Neural cell (in vitro differentiated cells): ENCODE measurements at regions not wholly inside any gene's neighbourhood (a gene's known extent, or its start where the extent isn't known, plus 50 kb on each side); places are given as distances from the start of the nearest gene placed in this dataset.

Experiments
- H2AFZ ChIP-seq: fragments of 200-600, 300-800 bp; sonication (generic), shearing (Covaris generic); 2 replicates; pipeline ENCODE4 v1.6.0; 2014; ENCODE audit warnings: low read depth, mild to moderate bottlenecking, antibody characterized with exemption, low read length, moderate library complexity
- H3F3A ChIP-seq: fragments of 200-600 bp; shearing (Covaris generic); 2 replicates; pipeline ENCODE4 v1.6.1; 2016; ENCODE audit warnings: mild to moderate bottlenecking, moderate library complexity, mixed read lengths, antibody characterized with exemption, low read length; ENCODE audit not compliant: insufficient read depth, poor library complexity, severe bottlenecking
- H3K27ac ChIP-seq: fragments of 200-600, 300-800 bp; sonication (generic), shearing (Covaris generic); 2 replicates; pipeline ENCODE4 v1.5.1; 2014; ENCODE audit warnings: mild to moderate bottlenecking, low read length, moderate library complexity
- H3K27me3 ChIP-seq: fragments of 300-800, 200-600 bp; sonication (generic), shearing (Covaris generic); 2 replicates; pipeline ENCODE4 v1.6.0; 2014; ENCODE audit warnings: mild to moderate bottlenecking, low read depth, low read length, moderate library complexity; ENCODE audit not compliant: insufficient read depth
- H3K36me3 ChIP-seq: fragments of 300-800, 200-600 bp; sonication (generic), shearing (Covaris generic); 2 replicates; pipeline ENCODE4 v1.5.1; 2014; ENCODE audit warnings: mild to moderate bottlenecking, antibody characterized with exemption, low read length, moderate library complexity; ENCODE audit not compliant: insufficient read depth
- H3K4me2 ChIP-seq: fragments of 300-800, 200-600 bp; sonication (generic), shearing (Covaris generic); 2 replicates; pipeline ENCODE4 v1.6.0; 2014; ENCODE audit warnings: mild to moderate bottlenecking, low read length
- H3K4me3 ChIP-seq: fragments of 300-800, 200-600 bp; sonication (generic), shearing (Covaris generic); 2 replicates; pipeline ENCODE4 v1.5.1; 2014; ENCODE audit warnings: mild to moderate bottlenecking, low read length, moderate library complexity
- H3K79me2 ChIP-seq: fragments of 200-600 bp; shearing (Covaris generic); replicated peaks from 2 replicates; pipeline ENCODE4 v1.6.0; 2014; ENCODE audit warnings: mild to moderate bottlenecking, low read length, moderate library complexity; ENCODE audit not compliant: insufficient read depth
- H3K9ac ChIP-seq: fragments of 300-800, 200-600 bp; sonication (generic), shearing (Covaris generic); 2 replicates; pipeline ENCODE4 v1.6.1; 2016; ENCODE audit warnings: mild to moderate bottlenecking, low read length, mixed read lengths
- H3K9me2 ChIP-seq: fragments of 200-600 bp; shearing (Covaris generic); 2 replicates; pipeline ENCODE4 v1.6.1; 2016; ENCODE audit warnings: mild to moderate bottlenecking, low read length, mixed read lengths; ENCODE audit not compliant: insufficient read depth
- H3K9me3 ChIP-seq: fragments of 200-600, 300-800 bp; sonication (generic), shearing (Covaris generic); 2 replicates; pipeline ENCODE4 v1.6.1; 2016; ENCODE audit warnings: mild to moderate bottlenecking, mixed run types, low read length, moderate library complexity, mixed read lengths
- H4K20me1 ChIP-seq: fragments of 200-600 bp; shearing (Covaris generic); 2 replicates; pipeline ENCODE4 v1.6.1; 2016; ENCODE audit warnings: mild to moderate bottlenecking, mixed run types; ENCODE audit not compliant: insufficient read depth
- CTCF ChIP-seq: fragments of 450-650 bp; IDR thresholded peaks from 2 replicates; pipeline ENCODE4 v1.5.1; 2014; ENCODE audit warnings: antibody characterized with exemption, mild to moderate bottlenecking, moderate library complexity; ENCODE audit not compliant: poor library complexity, severe bottlenecking
- EP300 ChIP-seq: fragments of 450-650 bp; conservative IDR thresholded peaks from 2 replicates; pipeline ENCODE4 v1.6.1; 2014; ENCODE audit warnings: antibody characterized with exemption, mild to moderate bottlenecking, moderate library complexity; ENCODE audit not compliant: poor library complexity, severe bottlenecking
- EZH2 ChIP-seq: fragments of 200-600, 300-800 bp; shearing (Covaris generic), sonication (generic); IDR thresholded peaks from 2 replicates; pipeline ENCODE4 v1.6.1; 2014; ENCODE audit warnings: antibody characterized with exemption, low read length, borderline replicate concordance, mild to moderate bottlenecking; ENCODE audit not compliant: insufficient read depth, poor library complexity, severe bottlenecking
- POLR2AphosphoS5 ChIP-seq: IDR thresholded peaks from 2 replicates; pipeline ENCODE4 v1.6.1; 2012
- RAD21 ChIP-seq: fragments of 450-650 bp; conservative IDR thresholded peaks from 2 replicates; pipeline ENCODE4 v1.6.1; 2014; ENCODE audit warnings: antibody characterized with exemption, mild to moderate bottlenecking, moderate library complexity
- REST ChIP-seq: IDR thresholded peaks from 2 replicates; pipeline ENCODE4 v1.6.1; 2012; ENCODE audit warnings: borderline replicate concordance
- SMC3 ChIP-seq: fragments of 450-650 bp; conservative IDR thresholded peaks from 2 replicates; pipeline ENCODE4 v1.6.1; 2014; ENCODE audit warnings: antibody characterized with exemption, mild to moderate bottlenecking, moderate library complexity; ENCODE audit not compliant: poor library complexity

DNA sequence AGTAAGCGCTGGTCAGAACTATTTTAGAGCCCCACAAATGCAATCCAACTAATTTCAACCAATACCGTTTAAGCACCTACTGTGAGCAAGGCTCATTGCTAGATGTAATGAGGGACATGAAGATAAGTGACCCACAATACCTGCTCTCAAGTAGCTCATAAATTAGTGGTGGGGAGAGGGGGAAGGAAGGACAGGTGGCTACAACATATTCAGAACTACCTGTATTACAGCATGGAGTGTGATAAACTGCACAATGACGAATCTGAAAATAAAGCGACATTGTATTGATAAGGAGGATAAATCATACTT, 311.6 kb upstream of the DIAPH2 start:
- Histone ChIP-seq H3K27ac (no peak overlapping the region), H3K9ac (no peak overlapping the region), H3K9me3 (no peaks in the 10 kb centered on the region), H3K79me2 (no peaks in the 10 kb centered on the region), H3K4me2 (no peak overlapping the region), H4K20me1 (no peaks in the 10 kb centered on the region), H3K4me3 (no peak overlapping the region), H3K27me3 (no peaks in the 10 kb centered on the region), H3F3A (no peaks in the 10 kb centered on the region), H3K36me3 (no peaks in the 10 kb centered on the region), H2AFZ (no peak overlapping the region), H3K9me2 (no peaks in the 10 kb centered on the region)
- TF ChIP-seq RAD21 (no peak), CTCF (peak; percentile 39), SMC3 (no peak)

DNA sequence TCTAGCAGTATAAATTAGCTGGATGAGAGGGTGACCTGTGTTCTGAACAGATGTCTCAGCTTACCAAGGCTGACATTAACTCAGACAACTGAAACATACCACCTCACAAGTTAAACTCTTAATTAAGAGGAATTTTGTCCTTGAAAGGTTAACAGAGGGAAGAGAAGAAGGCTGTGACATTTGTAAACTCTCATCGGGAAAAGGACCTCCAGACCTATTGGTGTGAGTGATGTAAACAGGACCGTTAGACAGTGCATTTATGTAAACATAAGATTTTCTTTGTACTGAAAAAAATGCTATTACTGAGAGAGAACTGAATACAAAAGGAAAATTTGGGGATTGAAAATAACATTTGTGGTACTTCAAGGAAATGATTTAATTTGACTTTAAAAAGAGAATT, 308.4 kb upstream of the DIAPH2 start:
- Histone ChIP-seq H3K79me2 (no peaks in the 10 kb centered on the region), H2AFZ (no peak overlapping the region), H3K36me3 (no peaks in the 10 kb centered on the region), H3K9me3 (no peaks in the 10 kb centered on the region), H3F3A (no peaks in the 10 kb centered on the region), H3K27ac (no peak overlapping the region), H3K4me2 (no peak overlapping the region), H3K27me3 (no peaks in the 10 kb centered on the region), H4K20me1 (no peaks in the 10 kb centered on the region), H3K9ac (no peak overlapping the region), H3K4me3 (no peak overlapping the region), H3K9me2 (no peaks in the 10 kb centered on the region)
- no peak for TF ChIP-seq CTCF
- no peak for TF ChIP-seq EP300
- TF ChIP-seq SMC3 = no peak
- TF ChIP-seq REST = no peak
- no peak for TF ChIP-seq EZH2
- TF ChIP-seq POLR2AphosphoS5 = no peak
- TF ChIP-seq RAD21 = no peak
